Activated CD4-positive, alpha-beta T cell treated with anti-CD3 and anti-CD28 coated beads, Interleukin-2, amount 50 U/mL, for 24 hours (primary cell): ENCODE measurements at regions not wholly inside any gene's neighbourhood (a gene's known extent, or its start where the extent isn't known, plus 50 kb on each side); places are given as distances from the start of the nearest gene placed in this dataset.

Experiments
- DNase-seq, 2 donors: peaks; one replicate each; pipeline ENCODE4 v3.0.0-alpha.2; 2020; ENCODE audit warnings: low read depth in 1 of 2, low spot score in 1 of 2

- DNase-seq, result no peak
These were observed 589.8 kb downstream of the LMO7 start for GRCh38 chr13:76225815-76226489.

GRCh38 chr13:76223999-76224398 lies 587.9 kb downstream of the LMO7 start:
- DNase-seq, result no peak

DNA sequence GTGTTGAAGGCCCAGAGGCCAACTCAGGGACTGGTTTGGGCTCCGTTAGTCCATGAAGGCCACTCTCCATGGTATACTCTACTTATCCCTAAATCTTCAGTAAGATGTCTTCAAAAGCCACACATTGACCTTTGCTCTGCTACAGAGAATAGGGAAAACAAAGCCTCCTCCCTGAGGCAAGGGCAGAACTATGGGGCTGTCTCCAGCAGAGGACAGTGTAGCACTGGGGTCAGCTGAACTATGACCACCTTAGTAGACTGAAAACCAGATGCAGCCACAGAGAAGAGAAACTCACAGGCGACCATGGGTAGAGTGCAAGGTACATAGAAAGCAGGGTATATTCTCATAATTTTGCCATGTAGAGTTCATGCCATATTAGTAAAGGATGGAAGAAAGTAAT lies 587.4 kb downstream of the LMO7 start:
- no peak for DNase-seq

DNA sequence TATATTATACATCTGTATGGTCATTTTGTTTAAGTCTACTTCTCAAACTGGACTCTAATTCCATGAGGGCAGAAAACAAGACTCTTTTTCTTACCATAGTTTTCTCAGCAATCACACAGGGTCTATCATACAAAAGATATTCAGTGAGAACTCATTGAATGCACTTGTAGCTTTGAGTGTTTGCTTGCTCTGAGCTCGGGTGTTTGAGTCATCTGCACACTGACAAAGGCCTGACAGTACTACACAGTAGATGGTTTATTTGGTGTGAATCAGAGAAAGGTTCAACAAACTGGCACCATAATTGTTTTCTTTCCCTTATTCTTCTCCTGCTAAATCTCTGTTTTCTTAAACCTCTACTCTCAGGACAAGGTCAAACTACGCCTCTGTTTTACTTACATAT lies 586.4 kb downstream of the LMO7 start:
- no peak for DNase-seq

DNA sequence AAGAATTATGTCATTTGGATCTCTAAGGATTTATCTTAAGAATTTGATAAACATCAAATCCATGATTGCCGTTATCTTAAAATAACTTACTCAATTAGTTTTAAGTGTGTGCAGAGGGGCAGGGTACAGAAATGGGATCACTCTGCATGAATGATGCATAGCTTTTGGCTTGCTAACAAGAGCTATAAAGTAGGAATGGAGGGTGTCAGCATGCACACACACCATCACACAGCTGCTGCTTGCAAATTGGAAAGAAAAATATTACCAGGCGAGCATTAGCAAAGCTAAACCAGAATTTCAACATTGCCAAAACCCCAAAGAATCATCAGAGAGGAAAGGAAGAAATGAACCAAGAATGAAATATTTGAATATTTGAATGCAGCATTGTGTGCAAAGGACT lies 580.6 kb downstream of the LMO7 start:
- no peak for DNase-seq

GRCh38 chr13:76214001-76214400 lies 577.9 kb downstream of the LMO7 start:
- DNase-seq, result no peak

GRCh38 chr13:76213423-76213904 lies 577.3 kb downstream of the LMO7 start:
- DNase-seq, result no peak

- no peak for DNase-seq
These were observed 574.1 kb downstream of the LMO7 start for GRCh38 chr13:76210262-76210661.

- no peak for DNase-seq
These were observed 562.5 kb downstream of the LMO7 start for GRCh38 chr13:76198568-76199163.

DNA sequence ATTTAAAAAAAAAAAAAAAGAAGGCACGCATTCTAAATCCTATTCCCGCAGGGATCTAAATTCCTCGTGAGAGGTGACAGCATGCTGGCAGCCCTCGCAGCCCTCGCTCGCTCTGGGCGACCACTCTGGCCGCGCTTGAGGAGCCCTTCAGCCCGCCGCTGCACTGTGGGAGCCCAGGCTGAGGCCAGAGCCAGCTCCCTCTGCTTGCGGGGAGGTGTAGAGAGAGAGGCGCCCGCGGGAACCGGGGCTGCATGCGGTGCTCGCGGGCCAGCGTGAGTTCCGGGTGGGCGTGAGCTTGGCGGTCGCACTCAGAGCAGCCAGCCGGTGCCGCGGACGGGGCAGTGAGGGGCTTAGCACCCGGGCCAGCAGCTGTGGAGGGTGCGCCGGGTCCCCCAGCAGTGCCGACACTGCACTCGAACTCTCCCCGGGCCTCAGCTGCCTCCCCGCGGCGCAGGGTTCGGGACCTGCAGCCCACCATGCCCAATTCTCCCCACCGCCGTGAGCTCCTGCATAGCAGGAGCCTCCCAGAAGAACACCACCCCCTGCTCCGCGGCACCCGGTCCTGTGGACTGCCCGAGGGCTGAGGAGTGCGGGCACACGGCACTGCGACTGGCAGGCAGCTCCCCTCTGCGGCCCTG lies 553.9 kb downstream of the LMO7 start:
- no peak for DNase-seq

DNA sequence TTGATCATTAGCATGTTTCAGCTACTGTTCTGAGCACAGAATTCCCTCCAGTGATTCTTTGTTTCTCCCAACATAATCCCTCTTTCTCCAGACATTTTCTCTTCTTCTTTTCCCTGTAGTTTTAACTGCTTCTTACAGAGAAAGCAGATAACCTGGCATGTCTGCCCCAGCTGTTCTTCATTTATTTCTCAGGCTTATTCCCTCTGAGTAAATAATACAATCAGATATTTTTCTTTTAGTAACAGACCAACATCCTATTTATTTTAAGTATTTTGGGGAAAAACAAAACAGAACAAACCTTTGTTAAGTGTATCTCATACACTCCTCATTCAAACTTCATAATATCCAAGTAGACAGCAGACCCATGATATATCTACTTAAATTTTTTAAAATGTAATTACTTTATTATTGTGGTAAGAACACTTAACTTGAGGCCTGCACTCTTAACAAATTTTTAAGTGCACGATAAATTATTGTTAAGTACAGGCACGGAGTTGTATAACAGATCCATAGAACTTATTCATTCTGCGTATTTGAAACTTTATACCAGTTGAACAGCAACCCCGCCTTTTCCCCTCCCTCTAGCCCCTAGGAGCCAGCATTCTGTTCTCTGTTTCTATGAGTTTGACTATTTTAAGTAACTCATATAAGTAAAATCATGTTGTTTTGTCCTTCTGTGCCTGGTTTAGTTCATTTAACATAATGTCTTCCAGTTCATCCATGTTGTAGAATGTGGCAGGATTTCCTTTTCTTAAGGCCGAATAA lies 540.0 kb downstream of the LMO7 start:
- no peak for DNase-seq

DNA sequence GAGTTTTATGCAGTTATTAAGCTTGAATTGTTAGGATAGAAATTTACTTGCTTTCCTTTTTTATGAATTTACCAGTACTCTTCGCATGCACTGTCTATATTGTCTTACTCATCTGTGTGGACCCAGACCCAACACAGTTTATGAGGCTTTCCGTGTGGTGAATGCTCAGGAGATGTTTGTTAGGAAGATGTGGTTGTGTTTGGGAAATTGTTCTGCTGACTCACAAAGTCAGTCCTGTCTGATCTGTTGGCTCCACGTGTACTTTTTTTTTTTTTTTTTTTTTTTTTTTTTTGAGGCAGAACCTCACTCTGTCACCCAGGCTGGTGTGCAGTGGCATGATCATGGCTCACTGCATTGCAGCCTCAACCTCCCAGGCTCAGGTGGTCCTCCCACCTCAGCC lies 532.5 kb downstream of the LMO7 start:
- DNase-seq, result no peak

DNA sequence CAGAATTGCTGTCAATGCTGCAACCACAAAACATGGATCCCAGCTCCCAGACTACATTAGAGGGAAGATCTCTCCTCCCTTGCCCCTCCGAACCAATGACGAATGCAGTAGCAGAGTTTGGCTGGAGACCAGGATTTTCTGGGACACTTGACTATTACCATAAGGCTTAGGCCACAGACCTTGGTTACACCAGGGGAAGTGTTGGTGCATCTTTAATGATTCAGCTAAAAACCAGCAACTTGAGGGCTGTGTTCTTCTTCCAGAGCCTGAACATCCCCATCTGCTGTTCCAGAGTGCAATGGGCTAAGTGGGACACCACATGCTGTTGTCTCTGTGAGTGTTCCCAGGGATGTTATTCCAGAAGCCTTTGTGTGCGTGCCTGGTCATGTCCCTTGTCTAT lies 528.2 kb downstream of the LMO7 start:
- no peak for DNase-seq

- DNase-seq, result no peak
These were observed 527.6 kb downstream of the LMO7 start for GRCh38 chr13:76163761-76164160.

GRCh38 chr13:76160961-76161925 lies 525.1 kb downstream of the LMO7 start:
- no peak for DNase-seq

- no peak for DNase-seq
These were observed 524.4 kb downstream of the LMO7 start for GRCh38 chr13:76160506-76160905.

GRCh38 chr13:76157926-76158325 lies 521.8 kb downstream of the LMO7 start:
- DNase-seq, result no peak

GRCh38 chr13:76153239-76153638 lies 517.1 kb downstream of the LMO7 start:
- no peak for DNase-seq

GRCh38 chr13:76148926-76149325 lies 512.8 kb downstream of the LMO7 start:
- no peak for DNase-seq

DNA sequence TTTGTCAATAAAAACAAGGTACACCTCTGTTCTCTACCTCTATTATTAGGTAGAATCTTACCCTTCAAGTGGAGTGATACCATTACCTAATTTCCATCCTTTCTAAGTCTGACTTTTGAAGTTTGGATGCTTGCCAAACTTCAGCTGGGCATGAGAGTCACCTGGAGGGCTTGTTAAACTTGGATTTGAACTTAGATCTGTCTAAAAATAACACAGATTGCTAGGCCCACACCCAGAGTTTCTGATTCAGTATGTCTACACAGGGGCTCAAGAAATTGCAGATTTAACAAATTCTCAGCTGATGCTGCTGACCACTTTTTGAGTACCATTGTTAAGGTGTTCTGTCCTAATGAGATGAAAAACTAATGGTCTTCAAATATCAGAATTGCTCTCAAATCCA lies 512.2 kb downstream of the LMO7 start:
- DNase-seq, result no peak

DNA sequence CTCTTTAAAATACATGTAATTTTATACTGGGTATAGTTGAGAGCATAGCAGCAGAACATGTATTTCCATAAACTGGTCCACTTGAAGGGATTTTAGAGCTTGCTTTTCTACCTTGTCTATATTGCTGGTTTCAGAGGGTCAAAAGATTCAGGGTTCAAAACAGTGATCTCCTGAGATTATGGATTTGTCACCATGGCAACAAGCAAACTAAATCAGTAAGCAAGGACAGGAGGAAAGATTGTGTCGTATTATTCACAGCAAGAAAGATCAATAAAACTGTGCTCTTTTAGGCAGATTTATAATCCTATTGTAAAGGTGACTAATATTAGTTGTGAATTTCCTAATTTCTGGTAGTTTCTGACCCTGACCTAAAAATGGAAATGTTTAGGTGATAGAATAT lies 496.4 kb downstream of the LMO7 start:
- no peak for DNase-seq
